ENCODE measurements at regions not wholly inside any gene's neighbourhood (a gene's known extent, or its start where the extent isn't known, plus 50 kb on each side); places are given as distances from the start of the nearest gene placed in this dataset.

GRCh38 chr10:121294630-121295029 lies 303.6 kb downstream of the FGFR2 start:
- no peak for TF ChIP-seq YY1 (IDR thresholded peaks at IDR 0.05; ENCODE audit: insufficient read depth, insufficient read length)
- no peak for TF ChIP-seq SUZ12 (IDR thresholded peaks at IDR 0.05; ENCODE audit: extremely low read depth, insufficient read depth, insufficient read length)
